ENCODE measurements at regions not wholly inside any gene's neighbourhood (a gene's known extent, or its start where the extent isn't known, plus 50 kb on each side); places are given as distances from the start of the nearest gene placed in this dataset.

DNA sequence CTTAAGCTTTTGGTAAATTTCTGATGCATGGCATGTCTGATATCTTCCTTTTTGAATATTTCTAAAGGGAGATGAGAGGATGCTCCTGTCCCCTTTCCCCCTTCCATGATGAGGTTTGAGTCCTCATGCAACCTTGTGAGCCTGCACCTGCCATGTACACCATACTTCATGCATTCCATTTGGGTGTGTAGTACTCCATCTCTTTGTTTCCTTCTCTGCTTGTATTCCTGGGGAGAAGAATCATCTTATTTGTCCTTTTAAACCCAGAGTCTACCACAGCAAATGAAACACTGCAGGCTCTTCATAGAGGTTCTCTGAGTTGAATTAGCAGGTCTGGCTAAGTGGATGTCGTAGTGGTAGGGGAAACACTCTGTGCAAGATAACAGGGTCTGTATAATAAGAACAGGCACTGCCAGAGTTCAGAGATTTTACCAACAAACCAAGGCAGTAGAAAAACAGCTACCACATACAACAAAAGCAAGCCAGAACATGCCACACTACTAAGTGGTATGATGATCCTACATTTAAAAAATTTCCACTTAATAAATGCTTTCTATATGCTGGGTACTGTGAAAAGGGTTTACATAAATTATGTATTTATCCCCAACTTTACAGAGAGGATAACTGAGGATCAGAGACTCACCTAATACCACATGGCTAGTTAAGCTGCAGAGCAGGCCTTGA, 439.8 kb upstream of the GRIA1 start:
- POLR2A ChIA-PET = no interaction called here
- no peak for ATAC-seq
- no peak overlapping the region for H2AFZ ChIP-seq (ENCODE audit: control insufficient read depth, low read depth, low read length)

More for the DNA sequence above, 439.8 kb upstream of the GRIA1 start:
- no peak for DNase-seq (ENCODE audit: low read depth, low spot score)
- Histone ChIP-seq H3K27ac (ENCODE audit: control insufficient read depth, insufficient read depth) (no peak overlapping the region), H3K27me3 (replicated peaks in 1 of 2; ENCODE audit: control insufficient read depth in 2 of 2, insufficient read depth in 2 of 2, low read length in 1 of 2) (no peaks in the 10 kb centered on the region), H3K4me1 (ENCODE audit: control insufficient read depth, insufficient read depth, low read length) (no peaks in the 10 kb centered on the region), H4K20me1 (ENCODE audit: control insufficient read depth, insufficient read depth) (no peaks in the 10 kb centered on the region), H3K79me2 (ENCODE audit: control insufficient read depth, insufficient read depth, low read length) (no peaks in the 10 kb centered on the region), H3K36me3 (ENCODE audit: control insufficient read depth in 2 of 2, insufficient read depth in 2 of 2, low read length in 1 of 2) (no peaks in the 10 kb centered on the region), H3K4me3 (no peak overlapping the region), H3K9me3 (replicated peaks; ENCODE audit: control insufficient read depth, insufficient read depth, low read length) (no peaks in the 10 kb centered on the region), H3K9ac (ENCODE audit: control insufficient read depth, insufficient read depth, low read length) (no peak overlapping the region), H3K4me2 (ENCODE audit: control insufficient read depth, insufficient read depth) (no peak overlapping the region)
- TF ChIP-seq, protein P1, sequence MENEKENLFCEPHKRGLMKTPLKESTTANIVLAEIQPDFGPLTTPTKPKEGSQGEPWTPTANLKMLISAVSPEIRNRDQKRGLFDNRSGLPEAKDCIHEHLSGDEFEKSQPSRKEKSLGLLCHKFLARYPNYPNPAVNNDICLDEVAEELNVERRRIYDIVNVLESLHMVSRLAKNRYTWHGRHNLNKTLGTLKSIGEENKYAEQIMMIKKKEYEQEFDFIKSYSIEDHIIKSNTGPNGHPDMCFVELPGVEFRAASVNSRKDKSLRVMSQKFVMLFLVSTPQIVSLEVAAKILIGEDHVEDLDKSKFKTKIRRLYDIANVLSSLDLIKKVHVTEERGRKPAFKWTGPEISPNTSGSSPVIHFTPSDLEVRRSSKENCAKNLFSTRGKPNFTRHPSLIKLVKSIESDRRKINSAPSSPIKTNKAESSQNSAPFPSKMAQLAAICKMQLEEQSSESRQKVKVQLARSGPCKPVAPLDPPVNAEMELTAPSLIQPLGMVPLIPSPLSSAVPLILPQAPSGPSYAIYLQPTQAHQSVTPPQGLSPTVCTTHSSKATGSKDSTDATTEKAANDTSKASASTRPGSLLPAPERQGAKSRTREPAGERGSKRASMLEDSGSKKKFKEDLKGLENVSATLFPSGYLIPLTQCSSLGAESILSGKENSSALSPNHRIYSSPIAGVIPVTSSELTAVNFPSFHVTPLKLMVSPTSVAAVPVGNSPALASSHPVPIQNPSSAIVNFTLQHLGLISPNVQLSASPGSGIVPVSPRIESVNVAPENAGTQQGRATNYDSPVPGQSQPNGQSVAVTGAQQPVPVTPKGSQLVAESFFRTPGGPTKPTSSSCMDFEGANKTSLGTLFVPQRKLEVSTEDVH (IDR thresholded peaks at IDR 0.05; ENCODE audit: low read depth, partially characterized antibody) = no peak
- TF ChIP-seq PML (IDR thresholded peaks at IDR 0.05; ENCODE audit: low read length) (no peak), MTA3 (IDR thresholded peaks at IDR 0.05; ENCODE audit: borderline replicate concordance, low read length) (no peak), MTA2 (IDR thresholded peaks at IDR 0.05; ENCODE audit: low read depth) (no peak), JUNB (IDR thresholded peaks at IDR 0.05) (no peak), NR2F1 (conservative IDR thresholded peaks at IDR 0.05) (no peak), EGR1 (IDR thresholded peaks at IDR 0.05; ENCODE audit: borderline replicate concordance in 1 of 2, low read depth in 2 of 2, low read length in 2 of 2) (no peak)
- TF ChIP-seq, protein P2, sequence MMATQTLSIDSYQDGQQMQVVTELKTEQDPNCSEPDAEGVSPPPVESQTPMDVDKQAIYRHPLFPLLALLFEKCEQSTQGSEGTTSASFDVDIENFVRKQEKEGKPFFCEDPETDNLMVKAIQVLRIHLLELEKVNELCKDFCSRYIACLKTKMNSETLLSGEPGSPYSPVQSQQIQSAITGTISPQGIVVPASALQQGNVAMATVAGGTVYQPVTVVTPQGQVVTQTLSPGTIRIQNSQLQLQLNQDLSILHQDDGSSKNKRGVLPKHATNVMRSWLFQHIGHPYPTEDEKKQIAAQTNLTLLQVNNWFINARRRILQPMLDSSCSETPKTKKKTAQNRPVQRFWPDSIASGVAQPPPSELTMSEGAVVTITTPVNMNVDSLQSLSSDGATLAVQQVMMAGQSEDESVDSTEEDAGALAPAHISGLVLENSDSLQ (IDR thresholded peaks at IDR 0.05) = no peak
- ChIA-PET SMC1A (ENCODE audit: uncharacterized antibody, unreplicated experiment) (interaction anchor here (0.6 to 1.0 kb wide), 2 partner anchors 12 to 333 kb away, joined by 3 read pairs; no protein-coding TSS in a partner anchor), RAD21 (ENCODE audit: unreplicated experiment) (no interaction called here), CTCF (no interaction called here)
- in situ Hi-C loops (cut with MboI) = no loop called here
- intact Hi-C loops (cut with micrococcal nuclease; ENCODE audit: unreplicated experiment) = no loop called here
- no TSS peak for BruUV-seq (replicated peaks)
- no peak for FAIRE-seq
- WGBS (ENCODE audit: insufficient coverage, insufficient replicate concordance, low lambda C conversion rate, missing lambda C conversion rate) = 7% methylated on average over 1 of the region's 1 CpG
